ENCODE measurements at regions not wholly inside any gene's neighbourhood (a gene's known extent, or its start where the extent isn't known, plus 50 kb on each side); places are given as distances from the start of the nearest gene placed in this dataset.
"Not testable (repeated sequence)": the region's sequence is repeated elsewhere in the genome, so short reads cannot be mapped to it uniquely, and the experiment has no call there.

- 80% methylated on average over 5 of the region's 5 CpGs for WGBS
- not testable (repeated sequence) for H3K9me3 ChIP-seq (ENCODE audit: control insufficient read depth in 4 of 4, low read length in 3 of 4); H3K4me3 ChIP-seq (ENCODE audit: low read depth in 1 of 3, low read length in 3 of 3); H3K36me3 ChIP-seq (ENCODE audit: control insufficient read depth in 4 of 4, insufficient read depth in 3 of 4, low read depth in 1 of 4, low read length in 3 of 4); DNase-seq (ENCODE audit: low spot score); H3K4me1 ChIP-seq (ENCODE audit: control insufficient read depth in 4 of 4, insufficient read depth in 4 of 4, low read length in 3 of 4); H3K27me3 ChIP-seq (ENCODE audit: control insufficient read depth in 4 of 4, insufficient read depth in 4 of 4, low read length in 3 of 4); H3K27ac ChIP-seq (ENCODE audit: low read depth in 1 of 2, low read length in 2 of 2); H3K9ac ChIP-seq (ENCODE audit: low read depth in 1 of 2, low read length in 2 of 2)
Measured at GRCh38 chr13:61519214-61519613, 103.6 kb upstream of the PCDH20 start.

GRCh38 chr13:61508936-61509335 is 93.3 kb upstream of the PCDH20 start:
- Histone ChIP-seq H3K36me3 (ENCODE audit: control insufficient read depth in 4 of 4, insufficient read depth in 3 of 4, low read depth in 1 of 4, low read length in 3 of 4) (no peaks in the 10 kb centered on the region), H3K9ac (ENCODE audit: low read depth in 1 of 2, low read length in 2 of 2) (no peak overlapping the region), H3K4me3 (ENCODE audit: low read depth in 1 of 3, low read length in 3 of 3) (no peak overlapping the region), H3K4me1 (ENCODE audit: control insufficient read depth in 4 of 4, insufficient read depth in 4 of 4, low read length in 3 of 4) (no peaks in the 10 kb centered on the region), H3K9me3 (ENCODE audit: control insufficient read depth in 4 of 4, low read length in 3 of 4) (no peaks in the 10 kb centered on the region), H3K27me3 (ENCODE audit: control insufficient read depth in 4 of 4, insufficient read depth in 4 of 4, low read length in 3 of 4) (no peaks in the 10 kb centered on the region), H3K27ac (ENCODE audit: low read depth in 1 of 2, low read length in 2 of 2) (no peak overlapping the region)
- DNase-seq (ENCODE audit: low spot score): no peak
- no peak for TF ChIP-seq TAF1 (conservative IDR thresholded peaks at IDR 0.05)
- no peak for TF ChIP-seq JUND (IDR thresholded peaks at IDR 0.05)
- TF ChIP-seq RAD21 (IDR thresholded peaks at IDR 0.05): no peak
- TF ChIP-seq NR2F2 (IDR thresholded peaks at IDR 0.05): no peak
- no peak for TF ChIP-seq ATF3 (IDR thresholded peaks at IDR 0.05)
- no peak for TF ChIP-seq EGR1 (IDR thresholded peaks at IDR 0.05; ENCODE audit: low read depth in 2 of 2)
- no peak for TF ChIP-seq FOXA1 (IDR thresholded peaks at IDR 0.05)
- TF ChIP-seq SP1 (IDR thresholded peaks at IDR 0.05): no peak
- no peak for TF ChIP-seq MAX (IDR thresholded peaks at IDR 0.05)
- TF ChIP-seq ZBTB33 (IDR thresholded peaks at IDR 0.05): no peak
- 76% methylated on average over 2 of the region's 2 CpGs for WGBS

- H3K4me1 ChIP-seq (ENCODE audit: control insufficient read depth in 4 of 4, insufficient read depth in 4 of 4, low read length in 3 of 4): no peaks in the 10 kb centered on the region
- H3K9me3 ChIP-seq (ENCODE audit: control insufficient read depth in 4 of 4, low read length in 3 of 4): no peaks in the 10 kb centered on the region
- H3K4me3 ChIP-seq (ENCODE audit: low read depth in 1 of 3, low read length in 3 of 3): no peak overlapping the region
- no peaks in the 10 kb centered on the region for H3K36me3 ChIP-seq (ENCODE audit: control insufficient read depth in 4 of 4, insufficient read depth in 3 of 4, low read depth in 1 of 4, low read length in 3 of 4)
- H3K27ac ChIP-seq (ENCODE audit: low read depth in 1 of 2, low read length in 2 of 2): no peak overlapping the region
- no peak overlapping the region for H3K9ac ChIP-seq (ENCODE audit: low read depth in 1 of 2, low read length in 2 of 2)
- no peaks in the 10 kb centered on the region for H3K27me3 ChIP-seq (ENCODE audit: control insufficient read depth in 4 of 4, insufficient read depth in 4 of 4, low read length in 3 of 4)
- TF ChIP-seq FOXA2 (IDR thresholded peaks at IDR 0.05): no peak
- no peak for TF ChIP-seq SP1 (IDR thresholded peaks at IDR 0.05)
- no peak for TF ChIP-seq FOXA1 (IDR thresholded peaks at IDR 0.05)
- TF ChIP-seq TAF1 (conservative IDR thresholded peaks at IDR 0.05): no peak
- TF ChIP-seq MAX (IDR thresholded peaks at IDR 0.05): no peak
- TF ChIP-seq ZBTB33 (IDR thresholded peaks at IDR 0.05): no peak
- no peak for TF ChIP-seq GABPA (IDR thresholded peaks at IDR 0.05 in 1 of 2, conservative IDR thresholded peaks at IDR 0.05 in 1 of 2)
- no peak for TF ChIP-seq YY1 (IDR thresholded peaks at IDR 0.05)
- TF ChIP-seq HNF4A (conservative IDR thresholded peaks at IDR 0.05): no peak
- TF ChIP-seq NR2F2 (IDR thresholded peaks at IDR 0.05): no peak
- TF ChIP-seq EGR1 (IDR thresholded peaks at IDR 0.05; ENCODE audit: low read depth in 2 of 2): no peak
- no peak for TF ChIP-seq REST (IDR thresholded peaks at IDR 0.05)
- TF ChIP-seq RXRA (IDR thresholded peaks at IDR 0.05): no peak
- DNase-seq (ENCODE audit: low spot score): no peak
- WGBS: 27% methylated on average over 1 of the region's 1 CpG
Measured at GRCh38 chr13:61500176-61500575, 84.5 kb upstream of the PCDH20 start.

Data from liver (tissue), 7 donors.